GM12865 (cell line): ENCODE measurements at regions not wholly inside any gene's neighbourhood (a gene's known extent, or its start where the extent isn't known, plus 50 kb on each side); places are given as distances from the start of the nearest gene placed in this dataset.

Experiments
- DNase-seq: peaks from one replicate; pipeline ENCODE4 v3.0.0; 2010; ENCODE audit warnings: low read depth
- H3K4me3 ChIP-seq: 2 replicates; pipeline ENCODE4 v1.5.1; 2011; ENCODE audit warnings: mild to moderate bottlenecking, low read depth, low read length, control low read depth
- CTCF ChIP-seq: IDR thresholded peaks from 2 replicates; pipeline ENCODE4 v1.5.1; 2011; ENCODE audit warnings: low read length, control low read depth, low read depth, inconsistent platforms; ENCODE audit not compliant: insufficient read depth; ENCODE audit errors: missing control alignments

- H3K4me3 ChIP-seq: no peak overlapping the region
- no peak for DNase-seq
- TF ChIP-seq CTCF: no peak
Measured at GRCh38 chr2:20126040-20126439, 74.6 kb upstream of the LAPTM4A start.

GRCh38 chr2:20125616-20126015 is 74.2 kb upstream of the LAPTM4A start:
- no peak overlapping the region for H3K4me3 ChIP-seq
- no peak for DNase-seq
- no peak for TF ChIP-seq CTCF

- no peak overlapping the region for H3K4me3 ChIP-seq
- TF ChIP-seq CTCF: no peak
- no peak for DNase-seq
Measured at GRCh38 chr2:20125164-20125563, 73.7 kb upstream of the LAPTM4A start.

DNA sequence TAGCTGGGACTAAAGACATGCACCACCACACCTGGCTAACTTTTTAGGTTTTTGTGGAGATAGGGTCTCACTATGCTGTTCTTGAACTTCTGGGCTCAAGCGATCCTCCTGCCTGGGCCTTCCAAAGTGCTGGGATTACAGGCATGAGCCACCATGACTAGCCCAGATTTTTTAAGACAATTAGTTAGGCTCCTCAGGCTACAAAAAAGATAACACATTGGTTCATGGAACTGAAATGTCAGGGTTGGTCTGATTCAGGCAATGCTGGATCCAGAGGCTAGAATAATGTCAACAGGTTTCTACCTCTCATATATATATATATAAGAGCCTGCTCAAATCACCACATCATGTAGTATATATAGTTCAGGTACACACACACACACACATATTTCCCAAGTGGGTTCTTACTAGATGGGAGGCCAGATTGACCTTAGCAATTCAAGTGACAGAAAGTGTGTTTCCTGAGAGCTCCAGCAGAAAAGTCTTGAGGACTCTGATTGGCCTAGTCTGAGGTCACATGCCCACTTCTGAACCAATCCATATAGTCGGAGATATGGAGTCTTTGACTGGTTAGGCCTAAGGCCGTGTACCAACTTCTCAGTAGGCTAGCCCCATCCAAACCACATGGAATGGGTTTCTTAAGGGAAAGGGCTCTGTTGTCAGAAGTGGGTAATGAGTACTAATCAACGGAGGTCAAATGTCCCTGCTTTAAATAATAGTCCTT is 72.6 kb upstream of the LAPTM4A start:
- no peak for DNase-seq
- no peak for TF ChIP-seq CTCF
- no peak overlapping the region for H3K4me3 ChIP-seq

DNA sequence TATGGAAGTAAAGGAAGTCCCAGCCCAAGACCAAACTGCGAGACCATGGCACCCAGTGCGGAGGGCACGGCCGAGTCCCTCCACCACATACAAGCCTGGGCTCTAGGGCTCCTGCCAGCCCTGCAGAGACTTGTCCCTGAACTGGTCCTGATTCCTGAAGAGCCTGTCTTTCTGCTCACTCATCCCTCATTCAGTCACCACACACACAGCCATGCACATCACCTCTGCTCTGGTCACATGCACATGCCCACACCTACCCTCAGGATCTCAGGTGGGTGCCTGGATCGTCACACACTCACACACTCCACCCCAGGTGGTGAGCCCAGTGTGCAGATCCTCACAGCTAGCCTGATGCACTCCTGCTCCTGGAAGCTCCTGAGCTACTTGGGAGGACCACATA is 71.4 kb upstream of the LAPTM4A start:
- no peak for DNase-seq
- no peak for TF ChIP-seq CTCF

GRCh38 chr2:20120569-20121416 is 69.4 kb upstream of the LAPTM4A start:
- DNase-seq: no peak

More for the DNA sequence above, 71.4 kb upstream of the LAPTM4A start:
- H3K4me3 ChIP-seq: no peak overlapping the region

More at GRCh38 chr2:20120569-20121416, 69.4 kb upstream of the LAPTM4A start:
- no peak for TF ChIP-seq CTCF
- H3K4me3 ChIP-seq: no peak overlapping the region
